ENCODE measurements at regions not wholly inside any gene's neighbourhood (a gene's known extent, or its start where the extent isn't known, plus 50 kb on each side); places are given as distances from the start of the nearest gene placed in this dataset.
"Not testable (repeated sequence)": the region's sequence is repeated elsewhere in the genome, so short reads cannot be mapped to it uniquely, and the experiment has no call there.

DNA sequence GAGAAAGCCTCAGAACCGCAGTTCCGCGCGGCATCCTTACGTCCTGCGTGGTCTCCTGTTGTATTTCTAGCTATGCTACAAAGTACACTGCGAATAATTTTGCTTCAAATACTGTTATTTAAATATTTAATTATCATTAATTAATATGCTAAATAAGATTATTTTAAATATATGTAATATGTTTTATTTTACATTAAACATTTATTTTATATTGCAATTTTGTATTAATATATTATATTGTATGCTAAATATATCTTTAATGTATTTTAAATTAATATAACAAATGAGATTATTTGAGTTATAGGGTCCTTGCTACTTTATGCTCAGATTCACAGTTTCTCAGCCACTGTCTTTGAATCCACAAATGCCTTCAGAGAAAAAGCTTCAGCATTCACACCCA is 436.7 kb downstream of the BRD1 start:
- TF ChIP-seq CTCF (IDR thresholded peaks at IDR 0.05; ENCODE audit: low read depth, low read length) = no peak
- no peak for DNase-seq (ENCODE audit: extremely low read depth, low read depth)

DNA sequence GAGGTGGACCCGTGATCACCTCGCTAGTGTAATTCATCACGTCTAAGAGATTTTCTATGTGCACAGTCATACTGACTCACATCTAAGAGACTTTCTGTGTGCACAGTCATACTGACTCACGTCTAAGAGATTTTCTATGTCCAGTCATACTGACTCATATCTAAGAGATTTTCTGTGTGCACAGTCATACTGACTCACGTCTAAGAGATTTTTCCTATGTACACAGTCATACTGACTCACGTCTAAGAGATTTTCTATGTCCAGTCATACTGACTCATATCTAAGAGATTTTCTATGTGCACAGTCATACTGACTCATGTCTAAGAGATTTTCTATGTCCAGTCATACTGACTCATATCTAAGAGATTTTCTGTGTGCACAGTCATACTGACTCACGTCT is 443.8 kb downstream of the BRD1 start:
- DNase-seq (ENCODE audit: extremely low read depth, low read depth) = not testable (repeated sequence)

DNA sequence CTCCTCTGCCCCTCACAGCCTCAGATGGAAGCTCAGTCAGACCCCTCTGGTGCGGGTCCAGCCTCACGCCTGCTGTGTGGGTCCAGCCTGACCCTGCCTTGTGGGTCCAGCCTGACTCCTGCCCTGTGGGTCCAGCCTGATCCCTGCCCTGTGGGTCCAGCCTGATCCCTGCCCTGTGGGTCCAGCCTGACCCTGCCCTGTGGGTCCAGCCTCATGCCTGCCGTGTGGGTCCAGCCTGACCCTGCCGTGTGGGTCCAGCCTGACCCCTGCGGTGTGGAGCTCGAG is 445.3 kb downstream of the BRD1 start:
- no peak for DNase-seq (ENCODE audit: extremely low read depth, low read depth)
- TF ChIP-seq CTCF (IDR thresholded peaks at IDR 0.05; ENCODE audit: low read depth, low read length) = no peak

DNA sequence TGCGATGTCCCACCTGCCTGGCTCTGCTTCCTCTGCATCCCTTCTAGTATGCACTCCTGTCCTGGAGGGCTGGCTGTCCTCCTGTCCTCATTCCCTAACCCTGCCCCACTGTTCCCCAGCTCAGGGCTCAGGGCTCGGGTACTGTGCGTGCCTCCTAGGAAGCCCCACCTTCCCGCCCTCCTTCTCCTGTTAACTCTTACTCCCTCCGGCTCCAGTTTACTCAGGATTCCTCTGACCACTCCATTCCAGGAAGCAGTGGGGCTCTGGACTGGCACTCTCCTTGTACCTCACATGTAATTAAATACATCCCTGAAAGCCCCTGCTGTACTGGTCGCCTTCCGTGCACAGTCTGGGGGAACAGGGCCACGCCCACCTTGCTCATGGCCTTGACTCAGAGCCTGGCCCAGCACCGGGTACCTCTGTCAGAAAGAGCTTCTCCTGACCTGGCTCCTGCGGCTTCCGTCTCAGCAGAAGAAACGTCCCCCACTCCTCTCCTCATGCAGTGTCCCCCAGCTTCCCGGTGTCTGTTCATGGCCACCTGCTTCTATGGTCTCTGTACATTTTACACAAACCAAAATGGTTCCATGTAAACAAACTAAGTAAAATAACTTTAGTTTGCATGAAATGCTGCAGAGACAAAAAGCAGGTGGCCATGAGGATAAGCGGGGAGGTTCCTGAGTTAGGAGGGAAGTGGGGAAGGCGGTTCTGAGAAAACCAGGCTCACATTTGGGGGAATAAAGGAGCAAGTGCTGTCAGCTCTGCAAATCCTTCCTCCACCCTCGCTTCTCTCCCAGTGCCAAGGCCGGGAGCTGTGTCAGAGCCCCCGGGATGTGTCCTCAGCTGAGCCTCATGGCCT is 445.9 kb downstream of the BRD1 start:
- no peak for TF ChIP-seq CTCF (IDR thresholded peaks at IDR 0.05; ENCODE audit: low read depth, low read length)

GRCh38 chr22:49380828-49381114 is 446.9 kb downstream of the BRD1 start:
- no peak for TF ChIP-seq CTCF (IDR thresholded peaks at IDR 0.05; ENCODE audit: low read depth, low read length)
- DNase-seq (ENCODE audit: extremely low read depth, low read depth) = no peak

More for the DNA sequence above, 445.9 kb downstream of the BRD1 start:
- no peak for DNase-seq (ENCODE audit: extremely low read depth, low read depth)

DNA sequence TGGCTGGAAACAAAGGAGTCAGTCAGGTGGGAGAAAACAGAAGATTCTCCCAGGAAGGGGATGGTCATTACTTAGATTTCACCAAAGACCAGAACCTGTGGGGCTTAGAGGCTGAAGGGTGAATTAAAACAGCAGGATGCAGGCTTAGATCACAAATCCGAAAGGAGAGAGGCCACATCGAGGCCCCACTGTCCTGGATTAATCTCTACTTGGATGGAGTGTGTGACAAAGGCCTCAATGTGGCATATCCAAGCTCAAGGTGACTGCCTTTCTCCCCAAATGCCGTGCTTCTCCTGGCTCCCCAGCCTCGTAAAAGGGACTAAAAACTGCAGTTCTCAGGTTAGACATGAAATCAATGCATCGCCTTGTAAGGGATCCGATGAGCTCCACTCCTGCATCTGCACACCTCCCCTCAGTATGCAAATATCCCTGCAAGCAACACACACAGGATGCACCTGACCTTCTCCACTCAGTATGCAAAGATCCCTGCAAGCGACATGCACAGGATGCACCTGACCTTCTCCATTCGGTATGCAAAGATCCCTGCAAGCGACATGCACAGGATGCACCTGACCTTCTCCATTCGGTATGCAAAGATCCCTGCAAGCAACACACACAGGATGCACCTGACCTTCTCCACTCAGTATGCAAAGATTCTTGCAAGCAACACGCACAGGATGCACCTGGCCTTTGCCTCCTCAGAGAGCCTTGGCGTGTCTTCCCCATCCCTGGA is 447.4 kb downstream of the BRD1 start:
- DNase-seq (ENCODE audit: extremely low read depth, low read depth) = no peak
- TF ChIP-seq CTCF (IDR thresholded peaks at IDR 0.05; ENCODE audit: low read depth, low read length) = no peak

DNA sequence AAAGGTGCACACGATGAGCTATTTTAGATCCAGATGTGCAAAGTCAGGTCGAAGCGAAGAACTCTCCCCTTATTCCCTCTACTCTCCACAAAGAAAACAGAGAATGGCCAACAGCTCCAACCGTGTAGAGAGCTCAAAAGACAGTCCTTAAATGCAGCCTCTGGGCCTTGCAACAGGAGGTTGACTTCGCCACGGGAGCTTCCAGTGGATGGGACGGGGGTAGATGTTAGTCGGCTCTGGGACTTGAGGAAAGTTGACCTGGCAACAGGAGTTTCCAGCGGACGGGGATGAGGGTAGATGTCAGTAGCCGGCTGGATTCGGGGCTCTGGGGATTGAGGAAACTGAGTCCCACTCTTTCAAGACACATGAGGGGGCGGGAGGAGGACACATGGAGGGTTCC is 450.4 kb downstream of the BRD1 start:
- no peak for TF ChIP-seq CTCF (IDR thresholded peaks at IDR 0.05; ENCODE audit: low read depth, low read length)
- no peak for DNase-seq (ENCODE audit: extremely low read depth, low read depth)

GRCh38 chr22:49373801-49374226 is 453.9 kb downstream of the BRD1 start:
- no peak for TF ChIP-seq CTCF (IDR thresholded peaks at IDR 0.05; ENCODE audit: low read depth, low read length)

More at GRCh38 chr22:49373801-49374226, 453.9 kb downstream of the BRD1 start:
- DNase-seq (ENCODE audit: extremely low read depth, low read depth) = no peak
